ENCODE measurements at regions not wholly inside any gene's neighbourhood (a gene's known extent, or its start where the extent isn't known, plus 50 kb on each side); places are given as distances from the start of the nearest gene placed in this dataset.

GRCh38 chrX:122770581-122770980 is 413.5 kb upstream of the GRIA3 start:
- no peak for DNase-seq (ENCODE audit: low spot score in 2 of 2, unreplicated experiment in 2 of 2)
- no peaks in the 10 kb centered on the region for H3K36me3 Mint-ChIP-seq
- TF ChIP-seq, protein P1, sequence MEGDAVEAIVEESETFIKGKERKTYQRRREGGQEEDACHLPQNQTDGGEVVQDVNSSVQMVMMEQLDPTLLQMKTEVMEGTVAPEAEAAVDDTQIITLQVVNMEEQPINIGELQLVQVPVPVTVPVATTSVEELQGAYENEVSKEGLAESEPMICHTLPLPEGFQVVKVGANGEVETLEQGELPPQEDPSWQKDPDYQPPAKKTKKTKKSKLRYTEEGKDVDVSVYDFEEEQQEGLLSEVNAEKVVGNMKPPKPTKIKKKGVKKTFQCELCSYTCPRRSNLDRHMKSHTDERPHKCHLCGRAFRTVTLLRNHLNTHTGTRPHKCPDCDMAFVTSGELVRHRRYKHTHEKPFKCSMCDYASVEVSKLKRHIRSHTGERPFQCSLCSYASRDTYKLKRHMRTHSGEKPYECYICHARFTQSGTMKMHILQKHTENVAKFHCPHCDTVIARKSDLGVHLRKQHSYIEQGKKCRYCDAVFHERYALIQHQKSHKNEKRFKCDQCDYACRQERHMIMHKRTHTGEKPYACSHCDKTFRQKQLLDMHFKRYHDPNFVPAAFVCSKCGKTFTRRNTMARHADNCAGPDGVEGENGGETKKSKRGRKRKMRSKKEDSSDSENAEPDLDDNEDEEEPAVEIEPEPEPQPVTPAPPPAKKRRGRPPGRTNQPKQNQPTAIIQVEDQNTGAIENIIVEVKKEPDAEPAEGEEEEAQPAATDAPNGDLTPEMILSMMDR (IDR thresholded peaks at IDR 0.05; ENCODE audit: unreplicated experiment) = no peak
- H3K27me3 Mint-ChIP-seq (ENCODE audit: low read depth) = no peaks in the 10 kb centered on the region
- H3K4me1 Mint-ChIP-seq = peaks cover 3% of the 10 kb centered on the region
- no peak overlapping the region for H3K4me3 Mint-ChIP-seq
- H3K9me3 Mint-ChIP-seq = peaks cover 61% of the 10 kb centered on the region
- no peak overlapping the region for H3K27ac Mint-ChIP-seq

DNA sequence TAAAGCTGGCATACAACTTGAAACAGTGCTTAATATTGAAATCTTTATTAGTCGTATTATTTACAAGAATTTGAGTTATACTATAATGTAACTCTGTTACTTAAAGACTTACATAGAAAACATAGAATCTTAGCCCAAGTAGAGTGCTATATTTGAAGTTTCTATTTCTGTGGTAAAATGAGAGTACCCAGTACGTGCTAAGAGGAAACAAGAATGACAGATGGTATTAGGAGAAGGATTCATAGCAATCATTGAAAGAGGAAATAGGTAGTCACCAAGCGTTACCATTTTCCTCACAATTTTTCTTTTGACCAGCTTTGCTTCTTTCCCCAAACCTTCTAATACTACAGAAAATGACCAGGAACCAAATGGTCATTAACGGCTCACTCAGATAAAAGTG is 412.1 kb upstream of the GRIA3 start:
- no peaks in the 10 kb centered on the region for H3K36me3 Mint-ChIP-seq
- peaks cover 61% of the 10 kb centered on the region for H3K9me3 Mint-ChIP-seq
- DNase-seq (ENCODE audit: low spot score in 2 of 2, unreplicated experiment in 2 of 2) = no peak
- H3K4me3 Mint-ChIP-seq = no peak overlapping the region
- H3K27me3 Mint-ChIP-seq (ENCODE audit: low read depth) = no peaks in the 10 kb centered on the region
- peaks cover 3% of the 10 kb centered on the region for H3K4me1 Mint-ChIP-seq
- TF ChIP-seq, protein P1 (IDR thresholded peaks at IDR 0.05; ENCODE audit: unreplicated experiment) = no peak
- no peak overlapping the region for H3K27ac Mint-ChIP-seq

GRCh38 chrX:122777766-122778165 is 406.3 kb upstream of the GRIA3 start:
- Mint-ChIP-seq H3K4me3 (no peak overlapping the region), H3K36me3 (no peaks in the 10 kb centered on the region), H3K4me1 (no peaks in the 10 kb centered on the region), H3K27me3 (ENCODE audit: low read depth) (no peaks in the 10 kb centered on the region), H3K9me3 (peaks cover 53% of the 10 kb centered on the region), H3K27ac (no peak overlapping the region)
- no peak for DNase-seq (ENCODE audit: low spot score in 2 of 2, unreplicated experiment in 2 of 2)
- TF ChIP-seq, protein P1 (IDR thresholded peaks at IDR 0.05; ENCODE audit: unreplicated experiment) = no peak

DNA sequence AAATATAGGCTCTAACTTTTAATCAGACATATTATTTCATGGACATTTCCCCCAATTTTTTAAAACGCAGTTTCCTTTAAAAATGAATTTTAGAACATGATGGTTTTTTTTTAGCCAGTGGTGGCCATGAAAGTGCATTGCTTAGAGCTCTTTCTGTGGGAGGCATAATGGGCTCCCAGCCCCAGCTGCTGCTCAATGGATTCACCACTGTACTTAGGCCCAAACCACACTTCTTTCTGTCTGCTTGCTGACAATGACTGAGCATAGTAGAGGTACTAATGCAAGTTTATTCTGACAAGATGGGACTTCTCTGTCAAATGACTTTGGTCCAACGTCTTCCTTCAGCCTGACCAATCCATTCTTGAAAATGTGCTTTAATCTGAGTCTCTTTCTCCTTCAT is 400.2 kb upstream of the GRIA3 start:
- peaks cover 44% of the 10 kb centered on the region for H3K9me3 Mint-ChIP-seq
- no peaks in the 10 kb centered on the region for H3K4me1 Mint-ChIP-seq
- TF ChIP-seq, protein P1 (IDR thresholded peaks at IDR 0.05; ENCODE audit: unreplicated experiment) = no peak
- no peaks in the 10 kb centered on the region for H3K27me3 Mint-ChIP-seq (ENCODE audit: low read depth)
- H3K27ac Mint-ChIP-seq = no peak overlapping the region
- no peak for DNase-seq (ENCODE audit: low spot score in 2 of 2, unreplicated experiment in 2 of 2)
- peaks cover 1% of the 10 kb centered on the region for H3K36me3 Mint-ChIP-seq
- no peak overlapping the region for H3K4me3 Mint-ChIP-seq

DNA sequence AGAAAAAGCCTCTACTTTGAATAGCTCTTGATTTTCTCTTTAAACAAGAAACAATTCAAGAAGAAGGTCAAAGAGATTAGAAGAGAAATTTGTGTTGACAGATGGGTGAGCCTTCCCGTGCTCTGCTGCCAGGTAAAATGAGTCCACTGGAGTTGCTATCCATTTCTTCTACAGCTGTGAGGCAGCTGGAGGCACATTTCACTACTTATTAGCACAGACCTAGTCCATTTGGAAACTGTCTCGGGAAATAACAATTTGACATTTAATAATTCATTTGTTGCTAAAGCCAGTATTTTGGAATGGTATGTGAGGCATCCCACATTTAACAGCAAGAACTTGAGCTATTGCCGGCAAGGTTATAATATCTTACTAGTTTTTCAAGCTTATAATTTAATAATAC is 396.8 kb upstream of the GRIA3 start:
- Mint-ChIP-seq H3K4me3 (no peak overlapping the region), H3K36me3 (peaks cover 1% of the 10 kb centered on the region), H3K9me3 (peaks cover 44% of the 10 kb centered on the region), H3K4me1 (no peaks in the 10 kb centered on the region), H3K27ac (no peak overlapping the region), H3K27me3 (ENCODE audit: low read depth) (no peaks in the 10 kb centered on the region)
- DNase-seq (ENCODE audit: low spot score in 2 of 2, unreplicated experiment in 2 of 2) = no peak
- TF ChIP-seq, protein P1 (IDR thresholded peaks at IDR 0.05; ENCODE audit: unreplicated experiment) = no peak

DNA sequence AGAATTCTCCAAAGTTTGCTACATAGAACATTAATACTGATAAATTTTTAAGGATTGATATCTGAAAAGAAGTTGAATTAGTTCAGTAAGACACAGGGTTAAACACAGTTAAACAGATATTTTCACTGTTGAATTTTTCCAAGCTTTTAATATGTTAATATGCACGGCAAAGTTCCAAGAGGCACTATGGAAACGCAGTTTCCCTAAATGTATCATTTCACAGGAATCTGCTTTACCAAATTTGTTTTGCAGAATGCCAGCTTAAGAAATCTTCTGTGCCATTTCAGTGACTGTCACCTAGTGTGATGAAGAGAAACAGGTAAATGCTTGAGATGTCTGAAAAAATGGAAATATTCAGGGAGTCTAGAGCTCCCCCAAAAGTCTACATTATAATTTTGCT is 395.9 kb upstream of the GRIA3 start:
- peaks cover 39% of the 10 kb centered on the region for H3K9me3 Mint-ChIP-seq
- H3K4me3 Mint-ChIP-seq = no peak overlapping the region
- no peaks in the 10 kb centered on the region for H3K27me3 Mint-ChIP-seq (ENCODE audit: low read depth)
- no peak overlapping the region for H3K27ac Mint-ChIP-seq
- no peak for DNase-seq (ENCODE audit: low spot score in 2 of 2, unreplicated experiment in 2 of 2)
- TF ChIP-seq, protein P1 (IDR thresholded peaks at IDR 0.05; ENCODE audit: unreplicated experiment) = no peak
- H3K36me3 Mint-ChIP-seq = peaks cover 1% of the 10 kb centered on the region
- no peaks in the 10 kb centered on the region for H3K4me1 Mint-ChIP-seq

All from mesothelial cell of epicardium (in vitro differentiated cells).